ENCODE measurements at regions not wholly inside any gene's neighbourhood (a gene's known extent, or its start where the extent isn't known, plus 50 kb on each side); places are given as distances from the start of the nearest gene placed in this dataset.
A peak's percentile ranks its signal among the peaks of the same experiment; 100 is the strongest.
"Not testable (repeated sequence)": the region's sequence is repeated elsewhere in the genome, so short reads cannot be mapped to it uniquely, and the experiment has no call there.

DNA sequence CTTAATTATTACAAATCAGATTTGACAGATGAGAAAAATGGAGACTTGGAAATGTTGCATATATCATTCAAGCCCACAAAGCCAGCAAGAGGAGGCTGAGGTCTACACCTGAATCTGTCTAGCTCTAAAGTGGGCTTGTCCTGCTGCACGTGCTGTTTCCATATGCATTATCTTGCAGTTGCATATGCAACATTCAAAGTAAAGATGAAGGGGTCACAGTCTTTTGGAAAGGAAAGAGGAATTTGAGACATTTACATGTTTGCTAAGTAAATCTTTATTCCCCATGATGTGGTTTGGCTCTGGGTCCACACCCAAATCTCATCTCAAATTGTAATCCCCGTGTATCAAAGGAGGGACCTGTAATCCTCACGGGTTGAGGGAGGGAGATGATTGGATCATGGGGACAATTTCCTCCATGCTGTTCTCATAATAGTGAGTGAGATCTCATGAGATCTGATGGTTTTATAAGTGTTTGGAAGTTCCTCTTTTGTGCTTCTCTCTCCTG lies 98.3 kb downstream of the BACH1 start:
- no peak for DNase-seq

DNA sequence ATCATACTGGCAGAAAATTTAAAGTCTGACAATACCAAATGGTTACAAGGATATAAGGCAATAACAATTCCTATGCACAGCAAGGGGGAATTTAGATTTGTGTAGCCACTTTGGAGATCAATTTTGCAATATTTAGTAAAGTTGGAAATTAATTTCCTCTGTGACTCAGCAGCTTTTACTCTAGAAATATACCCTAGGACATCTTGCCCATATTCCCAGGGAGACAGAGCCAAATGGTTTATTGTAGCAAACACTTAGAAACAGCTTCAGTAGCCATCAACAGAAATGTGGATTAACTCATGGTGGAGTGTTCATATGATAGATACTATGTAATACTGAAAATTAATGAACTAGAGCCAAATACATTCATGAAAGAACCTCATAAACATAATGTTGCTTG lies 104.6 kb downstream of the BACH1 start:
- DNase-seq = no peak

DNA sequence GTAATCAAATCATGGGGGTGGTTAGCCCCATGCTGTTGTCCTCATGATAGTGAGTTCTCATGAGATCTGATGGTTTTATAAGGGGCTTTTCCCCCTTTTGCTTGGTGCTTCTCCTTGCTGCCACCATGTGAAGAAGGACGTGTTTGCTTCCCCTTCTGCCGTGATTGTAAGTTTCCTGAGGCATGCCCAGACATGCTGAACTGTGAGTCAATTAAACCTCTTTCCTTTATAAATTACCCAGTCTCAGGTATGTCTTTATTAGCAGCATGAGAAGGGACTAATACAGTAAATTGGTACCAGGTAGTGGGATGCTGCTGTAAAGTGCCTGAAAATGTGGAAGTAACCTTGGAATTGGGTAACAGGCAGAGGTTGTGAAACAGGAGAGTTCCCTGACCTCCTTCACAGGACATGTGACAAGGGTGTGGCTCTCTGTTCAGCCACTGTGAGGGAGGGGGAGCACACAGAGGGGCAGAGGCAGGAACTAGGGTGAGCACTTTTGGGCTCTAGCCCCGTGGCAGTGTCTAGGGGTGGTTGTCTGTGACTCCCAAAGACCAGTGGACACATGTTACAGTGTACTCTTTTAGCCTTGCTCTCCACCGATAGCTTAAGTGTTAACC lies 105.3 kb downstream of the BACH1 start:
- no peak for DNase-seq

DNA sequence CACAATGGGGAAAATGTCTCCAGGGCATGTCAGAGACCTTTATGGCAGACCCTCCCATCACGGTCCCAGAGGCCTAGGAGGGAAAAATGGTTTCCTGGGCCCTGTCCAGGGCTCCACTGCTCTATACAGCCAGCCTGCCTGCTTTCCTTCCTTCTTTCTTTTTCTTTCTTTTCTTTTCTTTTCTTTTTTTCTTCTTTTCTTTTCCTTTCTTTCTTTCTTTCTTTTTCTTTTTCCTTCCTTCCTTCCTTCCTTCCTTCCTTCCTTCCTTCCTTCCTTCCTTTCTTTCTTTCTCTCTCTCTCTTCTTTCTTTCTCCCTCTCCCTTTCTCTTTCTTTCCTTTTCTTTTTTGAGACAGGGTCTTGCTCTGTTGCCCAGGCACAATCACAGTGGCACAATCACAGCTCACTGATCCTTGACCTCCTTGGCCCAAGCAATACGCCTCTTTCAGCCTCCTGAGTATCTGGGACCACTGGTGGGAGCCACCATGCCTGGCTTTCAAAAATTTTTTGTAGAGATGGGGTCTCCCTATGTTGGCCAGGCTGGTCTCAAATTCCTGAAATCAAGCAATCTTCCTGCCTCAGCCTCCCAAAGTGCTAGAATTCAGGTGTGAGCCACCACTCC lies 106.9 kb downstream of the BACH1 start:
- no peak for DNase-seq

DNA sequence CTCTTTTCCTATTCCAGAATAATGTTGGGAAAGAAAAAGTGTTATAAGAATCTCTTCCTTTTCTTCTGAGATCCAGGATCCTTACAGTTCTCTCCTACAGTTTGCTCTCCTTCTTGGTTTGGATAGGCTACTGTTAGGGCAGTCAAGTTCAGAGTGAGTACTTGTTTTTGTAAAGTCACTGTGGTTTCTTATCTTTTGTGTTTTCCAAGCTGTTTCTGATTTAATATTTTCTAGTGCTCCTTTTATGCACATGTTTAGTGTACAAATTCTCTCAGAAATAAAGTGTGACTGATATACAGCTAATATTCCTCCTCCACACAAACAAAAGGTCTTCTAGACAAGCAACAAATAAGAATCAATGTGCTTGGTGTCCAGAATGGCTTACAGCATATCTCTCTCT lies 107.7 kb downstream of the BACH1 start:
- no peak for DNase-seq

DNA sequence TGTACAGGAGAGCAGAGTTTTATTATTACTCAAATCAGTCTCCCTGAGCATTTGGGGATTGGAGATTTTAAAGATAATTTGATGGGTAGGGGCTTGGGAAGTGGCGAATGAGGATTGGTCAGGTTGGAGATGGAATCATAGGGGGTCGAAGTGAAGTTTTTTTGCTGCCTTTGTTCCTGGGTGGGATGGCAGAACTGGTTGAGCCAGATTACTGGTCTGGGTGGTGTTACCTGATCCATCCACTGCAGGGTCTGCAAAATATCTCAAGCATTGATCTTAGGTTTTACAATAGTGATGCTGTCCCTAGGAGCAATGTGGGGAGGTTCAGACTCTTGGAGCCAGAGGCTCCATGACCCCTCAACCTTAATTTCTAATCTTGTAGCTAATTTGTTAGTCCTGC lies 108.8 kb downstream of the BACH1 start:
- DNase-seq = no peak

DNA sequence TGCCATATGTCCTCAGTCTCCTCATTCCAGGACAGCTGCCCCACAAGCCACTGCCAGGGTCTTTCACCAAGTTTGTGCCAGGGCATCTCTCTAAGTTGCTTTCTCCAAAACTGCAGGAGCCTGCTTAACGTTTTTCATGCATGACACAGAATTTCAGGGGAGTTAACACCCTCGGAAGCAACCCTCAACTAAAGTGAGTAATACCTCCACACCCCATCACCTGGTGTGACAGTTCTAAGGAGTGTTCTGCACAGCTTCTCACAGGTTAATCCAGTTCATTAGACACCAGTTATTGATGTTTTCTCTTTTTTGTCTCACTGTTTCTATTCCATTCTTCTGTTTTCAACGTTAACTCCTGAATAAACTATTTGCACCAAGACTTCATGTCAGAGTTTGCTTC lies 115.0 kb downstream of the BACH1 start:
- DNase-seq = no peak

DNA sequence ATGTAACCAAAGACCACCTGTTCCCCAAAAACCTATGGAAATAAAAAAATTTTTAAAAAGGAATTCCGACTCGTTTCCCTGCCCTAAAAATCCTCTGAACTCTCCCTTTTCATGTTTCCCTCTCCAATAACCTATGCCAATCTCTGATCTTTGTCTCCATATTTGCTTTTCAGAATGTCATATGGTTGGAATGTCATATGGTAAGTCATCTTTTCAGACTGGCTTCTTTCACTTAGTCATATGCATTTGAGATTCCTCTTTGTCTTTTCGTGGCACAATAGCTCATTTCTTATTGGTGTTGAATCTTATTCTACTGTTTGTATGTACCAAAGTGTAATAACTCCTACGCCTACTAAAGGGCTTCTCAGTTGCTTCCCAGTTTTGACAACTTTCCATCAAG lies 117.5 kb downstream of the BACH1 start:
- no peak for DNase-seq

DNA sequence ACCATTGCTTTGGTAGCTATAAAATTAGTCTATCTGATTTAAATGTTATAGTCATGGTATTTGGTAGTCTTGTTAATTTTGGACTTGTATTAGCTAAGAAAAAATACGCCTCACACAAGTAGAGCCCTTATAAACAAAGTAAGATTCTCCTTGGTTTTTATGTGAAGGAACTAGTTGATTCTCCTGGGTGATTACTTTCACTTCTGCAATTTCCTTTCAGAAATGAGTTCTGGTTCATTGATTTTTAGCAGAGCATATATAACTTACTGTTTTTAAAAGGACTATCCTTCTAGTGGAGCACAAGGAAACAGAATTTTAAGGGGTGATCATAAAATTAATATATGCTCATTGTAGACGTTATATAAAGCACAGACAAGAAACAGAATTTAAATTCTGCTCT lies 120.1 kb downstream of the BACH1 start:
- DNase-seq = no peak

DNA sequence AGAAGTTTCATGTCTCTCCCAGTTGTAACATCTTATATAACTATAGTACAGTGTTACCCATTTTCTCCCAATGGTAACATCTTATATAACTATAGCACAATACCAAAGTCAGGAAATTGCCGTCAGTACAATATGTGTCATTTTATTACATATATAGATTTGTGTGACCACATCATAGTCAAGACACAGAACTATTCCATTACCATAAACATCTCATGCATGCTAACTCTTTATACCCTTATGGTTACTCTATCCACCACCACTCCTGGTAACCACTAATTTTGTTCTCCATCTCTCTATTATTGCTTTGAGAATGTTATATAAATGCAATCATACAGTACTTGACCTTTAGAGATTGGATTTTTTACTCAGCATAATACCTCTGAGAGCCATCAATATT lies 120.7 kb downstream of the BACH1 start:
- no peak for DNase-seq

DNA sequence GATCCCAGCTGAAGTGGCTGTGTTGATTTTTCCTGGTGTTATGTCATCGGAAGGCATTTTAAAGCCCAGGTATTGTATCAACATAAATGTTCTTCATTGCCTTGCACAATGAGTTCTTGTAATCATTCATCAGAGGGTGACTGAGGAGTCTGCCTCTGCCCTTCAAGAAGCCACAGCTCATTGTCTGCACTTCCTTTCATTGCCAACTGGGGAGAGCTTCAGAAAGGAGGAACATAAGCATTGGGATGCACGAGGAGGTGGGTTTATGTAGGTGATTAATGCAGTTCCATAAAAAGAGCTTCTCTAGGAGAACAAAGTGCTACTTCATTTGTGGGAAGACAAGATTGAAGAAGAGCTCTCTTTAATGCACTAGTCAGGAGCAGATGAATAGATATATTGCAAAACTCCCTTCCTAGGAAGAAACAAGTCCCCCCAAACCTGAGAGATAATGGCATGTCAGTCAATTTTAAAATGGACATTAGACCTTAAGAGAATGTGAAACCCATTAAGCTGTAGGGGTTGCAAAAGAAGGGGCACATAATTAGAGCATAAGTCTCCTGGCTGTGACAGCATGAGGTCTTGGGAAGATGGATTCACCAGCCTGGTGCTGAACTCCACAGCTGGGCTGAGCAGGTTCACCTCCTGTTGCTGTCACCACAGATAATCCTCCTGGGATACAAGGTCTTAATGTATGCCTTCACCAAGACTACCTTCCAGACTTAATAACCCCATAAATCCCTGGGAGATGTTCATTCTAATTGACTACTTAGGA lies 124.6 kb downstream of the BACH1 start:
- DNase-seq = no peak

DNA sequence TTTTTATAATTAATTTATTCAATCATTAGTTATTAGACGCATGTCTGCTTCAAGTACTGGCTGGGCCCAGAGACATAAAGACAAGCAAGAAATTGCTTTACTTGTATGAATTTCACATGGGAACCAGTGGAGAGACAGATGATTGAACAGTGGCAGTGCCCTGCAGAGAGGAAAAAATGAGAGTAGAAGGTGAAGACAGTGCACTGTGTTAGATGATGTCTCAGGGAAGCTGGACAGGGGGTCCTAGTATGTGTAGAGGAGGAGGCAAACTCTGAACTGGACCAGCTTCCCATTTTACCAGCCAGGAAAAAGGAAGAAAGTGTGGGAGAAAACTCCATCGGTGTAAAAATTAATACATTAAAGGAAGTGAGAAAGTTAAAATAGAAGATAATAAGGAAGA lies 126.0 kb downstream of the BACH1 start:
- DNase-seq = no peak

DNA sequence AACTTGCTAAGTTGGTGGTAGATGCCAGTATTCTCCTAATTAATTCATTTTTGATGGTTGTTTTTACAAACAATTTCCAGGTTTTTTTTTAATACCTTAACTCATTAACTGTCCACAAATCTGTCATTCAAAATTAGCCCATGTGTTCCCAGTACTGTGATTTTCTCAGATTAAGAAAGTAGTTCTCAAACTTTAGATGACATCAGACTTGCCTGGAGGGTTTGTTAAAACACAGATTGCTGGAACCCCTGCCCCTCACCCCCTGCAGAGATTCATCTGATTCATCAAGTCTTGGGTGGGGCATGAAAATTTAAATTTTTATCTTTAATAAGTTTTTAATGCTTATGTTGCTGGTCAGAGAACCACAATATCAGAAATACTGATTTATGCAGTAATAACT lies 130.5 kb downstream of the BACH1 start:
- DNase-seq = no peak

DNA sequence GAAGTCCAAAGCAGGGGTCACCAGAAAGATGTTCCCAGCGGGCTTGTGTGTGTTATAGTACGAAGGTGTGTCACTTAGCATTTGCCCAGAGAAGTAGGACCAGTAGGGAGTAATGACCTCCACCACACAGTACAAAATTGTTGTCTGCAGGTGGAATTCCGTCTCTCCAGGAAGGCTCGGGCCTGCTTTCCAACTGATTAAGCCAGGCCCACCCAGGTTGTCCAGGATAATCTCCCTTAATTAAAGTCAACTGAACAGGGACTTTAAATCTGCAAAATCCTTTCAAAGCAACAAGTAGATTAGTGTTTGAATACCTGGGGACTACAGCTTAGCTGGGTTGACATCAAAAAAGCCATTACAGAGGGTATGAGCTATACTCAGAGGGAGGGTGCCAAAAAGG lies 131.3 kb downstream of the BACH1 start:
- DNase-seq = no peak

DNA sequence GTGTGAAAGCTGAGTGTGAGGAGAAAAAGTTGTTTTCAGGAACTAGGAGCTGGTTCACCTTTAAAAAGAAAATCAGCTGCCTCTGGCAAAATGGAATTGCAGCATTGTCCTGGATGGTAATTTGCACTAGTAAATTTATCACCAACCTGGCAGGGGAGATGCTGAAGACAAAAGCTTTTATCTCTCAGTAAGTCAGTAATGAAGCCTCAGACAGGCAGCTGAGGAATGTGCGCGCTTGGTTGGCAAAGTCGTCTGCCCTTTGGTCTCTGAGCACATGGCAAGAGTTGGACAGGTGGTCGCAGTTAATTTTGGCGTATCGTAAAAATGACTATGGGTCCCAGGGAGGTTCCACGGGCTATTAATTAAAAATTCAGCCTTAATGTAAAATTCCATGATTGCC lies 131.9 kb downstream of the BACH1 start:
- peak; percentile 57 for DNase-seq

DNA sequence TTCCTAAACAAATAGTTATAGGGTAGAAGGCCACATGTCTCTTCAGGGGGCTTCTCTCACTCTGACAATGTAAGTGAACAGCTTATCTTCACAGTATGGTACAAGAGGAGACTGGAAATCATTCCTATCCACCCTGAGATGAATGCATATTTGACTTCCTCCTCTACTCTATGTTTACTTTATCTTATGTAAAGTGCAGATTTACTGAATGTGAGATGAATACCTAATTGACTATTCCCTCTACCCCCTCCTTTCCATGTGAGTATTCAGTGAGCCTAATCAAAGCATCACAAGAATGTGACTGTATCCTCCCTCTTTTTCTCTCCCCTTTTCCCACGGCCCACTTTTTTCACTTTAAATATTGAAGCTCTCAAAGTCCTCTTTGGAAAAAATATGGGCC lies 132.5 kb downstream of the BACH1 start:
- DNase-seq = no peak

DNA sequence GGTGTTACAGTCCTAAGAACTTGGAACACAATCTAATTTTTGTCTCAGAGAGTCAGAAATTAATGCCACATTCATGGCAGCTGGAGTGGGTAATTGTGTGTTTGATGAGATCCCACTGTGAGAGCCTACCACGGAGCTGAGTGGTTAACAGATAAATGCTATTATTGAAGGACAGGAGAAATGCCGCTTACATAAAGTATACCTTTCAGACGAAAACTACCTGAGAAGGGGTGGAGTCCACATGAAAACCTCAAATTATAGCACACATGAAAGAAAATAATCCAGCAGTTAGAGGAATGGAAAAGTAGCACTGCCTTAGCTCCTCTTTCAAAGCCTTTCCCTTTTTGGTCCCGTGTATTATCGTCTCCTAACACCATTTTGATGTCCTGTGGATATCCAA lies 133.0 kb downstream of the BACH1 start:
- DNase-seq = peak; percentile 14

DNA sequence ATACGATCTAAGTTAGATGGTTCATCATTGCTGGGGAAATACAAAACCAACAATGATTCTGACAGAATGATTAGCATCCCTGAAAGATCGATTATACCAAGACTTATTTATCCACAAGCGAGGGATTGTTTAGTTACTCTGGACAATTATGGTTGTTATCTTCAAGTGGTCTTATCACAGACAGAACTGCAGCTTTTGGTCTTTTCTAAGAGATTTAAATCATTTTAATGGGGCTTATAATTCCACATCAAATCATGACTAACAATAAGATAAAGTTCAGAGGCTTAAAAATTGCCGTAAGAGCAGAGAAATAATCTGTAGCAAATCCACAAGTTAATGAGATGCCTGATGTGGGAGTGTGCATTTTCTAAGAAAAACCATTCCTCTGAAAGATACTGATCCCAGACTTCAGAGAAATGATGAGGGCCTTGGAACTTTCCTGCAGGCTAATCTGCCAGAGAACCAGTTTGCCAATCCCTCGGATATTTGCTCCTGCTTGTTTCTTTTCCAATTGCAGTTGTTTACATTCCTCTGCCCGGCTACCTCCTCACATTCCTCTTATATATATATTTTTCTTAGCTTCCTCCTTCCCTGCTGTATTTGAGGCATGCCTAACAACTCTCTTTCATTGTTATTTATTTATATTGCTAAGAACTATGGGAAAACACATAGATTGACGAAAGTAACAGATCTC lies 134.8 kb downstream of the BACH1 start:
- DNase-seq = no peak

DNA sequence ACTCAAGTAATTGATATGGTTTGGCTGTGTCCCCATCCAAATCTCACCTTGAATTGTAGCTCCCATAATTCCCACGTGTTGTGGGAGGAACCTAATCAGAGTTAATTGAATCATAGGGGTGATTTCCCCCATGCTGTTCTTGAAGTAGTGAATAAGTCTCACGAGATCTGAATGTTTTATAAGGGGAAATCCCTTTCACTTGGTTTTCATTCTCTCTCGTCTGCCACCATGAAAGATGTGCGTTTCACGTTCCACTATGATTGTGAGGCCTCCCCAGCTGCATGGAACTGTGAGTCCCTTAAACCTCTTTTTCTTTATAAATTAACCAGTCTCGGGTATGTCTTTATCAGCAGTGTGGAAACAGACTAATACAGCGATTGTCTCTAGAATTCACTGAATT lies 135.4 kb downstream of the BACH1 start:
- DNase-seq = no peak

DNA sequence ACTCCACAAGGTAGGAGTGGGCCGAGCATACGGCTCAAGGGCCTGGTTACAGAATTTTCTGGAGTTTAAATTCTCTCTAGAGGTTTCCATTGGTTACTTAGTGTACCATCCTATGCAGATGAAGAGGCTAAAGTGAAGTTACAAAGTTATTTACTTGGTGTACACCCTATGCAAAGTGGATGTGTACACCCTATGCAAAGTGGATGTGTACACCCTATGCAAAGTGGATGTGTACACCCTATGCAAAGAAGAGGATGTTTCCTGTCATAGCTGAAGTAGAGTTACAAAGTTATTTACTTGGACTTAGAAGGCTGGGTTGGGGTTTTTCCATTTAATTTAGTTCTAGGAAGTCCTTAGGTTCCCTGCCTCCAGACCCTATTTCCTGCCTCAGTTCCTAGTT lies 136.3 kb downstream of the BACH1 start:
- not testable (repeated sequence) for DNase-seq

DNA sequence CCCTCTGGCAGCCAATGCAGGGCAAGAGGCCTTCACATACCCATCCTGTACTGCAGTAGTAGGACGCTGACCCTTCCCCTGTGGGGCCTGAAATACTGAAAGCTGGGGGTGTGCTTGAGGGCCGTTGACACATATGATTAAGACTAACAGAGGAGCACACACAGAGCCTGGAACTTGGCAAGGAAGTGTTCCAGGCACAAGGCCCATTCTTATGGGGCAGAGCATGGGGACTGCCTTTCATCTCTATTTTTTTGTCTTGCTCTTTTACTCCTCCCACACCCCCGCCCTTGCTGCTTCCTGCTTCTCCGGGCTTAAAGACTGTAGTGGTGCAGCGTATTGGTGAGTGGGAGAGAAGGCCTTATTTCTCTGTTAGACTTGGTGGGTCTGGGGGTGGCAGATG lies 137.4 kb downstream of the BACH1 start:
- DNase-seq = no peak

DNA sequence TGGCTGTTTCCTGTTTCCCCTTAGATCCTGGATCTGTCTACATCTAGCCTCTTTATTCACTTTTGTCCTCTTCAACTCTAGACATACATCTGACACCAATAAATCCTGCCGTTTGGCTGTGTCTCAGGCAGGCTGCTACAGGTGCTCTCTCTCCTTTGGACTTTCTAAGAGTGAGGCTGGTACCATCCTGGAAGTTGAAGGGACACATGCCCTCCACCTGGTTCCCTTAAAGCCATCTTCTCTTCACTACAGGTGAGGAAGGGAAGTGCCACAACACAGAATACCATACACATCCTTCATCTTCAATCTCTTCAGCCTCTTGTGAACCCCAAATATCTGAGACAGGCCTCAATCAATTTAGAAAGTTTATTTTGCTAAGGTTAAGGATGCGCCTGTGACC lies 137.9 kb downstream of the BACH1 start:
- no peak for DNase-seq

DNA sequence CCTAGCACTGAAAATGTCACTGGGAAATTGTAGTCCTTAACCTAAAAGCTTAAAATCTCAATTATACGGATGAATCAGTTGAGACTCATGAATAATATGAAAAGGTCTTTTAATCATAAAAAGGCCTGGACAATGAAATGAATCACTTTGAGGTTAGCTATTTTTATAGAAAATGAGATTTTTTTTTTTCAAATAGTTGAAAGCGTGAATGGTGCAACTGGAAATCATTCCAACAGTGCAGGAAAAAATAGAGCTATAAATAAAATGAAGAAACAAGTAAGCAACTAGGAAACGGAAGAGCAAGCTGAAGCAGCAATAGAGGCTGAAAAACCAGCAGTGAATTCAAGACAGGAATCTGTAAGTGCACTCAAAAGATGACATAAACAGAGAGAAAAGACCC lies 142.9 kb downstream of the BACH1 start:
- no peak for DNase-seq

Measured in NCI-H146 (cell line).